Endothelial cell of umbilical vein (primary cell): ENCODE measurements at regions not wholly inside any gene's neighbourhood (a gene's known extent, or its start where the extent isn't known, plus 50 kb on each side); places are given as distances from the start of the nearest gene placed in this dataset.
A peak's percentile ranks its signal among the peaks of the same experiment; 100 is the strongest.
"Not testable (repeated sequence)": the region's sequence is repeated elsewhere in the genome, so short reads cannot be mapped to it uniquely, and the experiment has no call there.

ENCODE experiments used
- BruUV-seq: library from RNA; stranded (reverse); fragments of 400-500 nt; replicated peaks from 2 replicates; lab custom pipeline; 2021; lab: Mats Ljungman, UMichigan
- CTCF ChIA-PET: fragments of 300-600, 350-600 bp; sonication (Branson Sonifier 250); formaldehyde crosslinking; loops from one replicate; lab custom pipeline; 2021; ENCODE audit warnings: antibody characterized with exemption, inconsistent platforms; lab: Charles Lee
- POLR2A ChIA-PET: fragments of 300-600, 350-600 bp; sonication (Branson Sonifier 250); formaldehyde crosslinking; loops from one replicate; lab custom pipeline; 2021; ENCODE audit warnings: antibody characterized with exemption, inconsistent platforms; lab: Charles Lee
- DNase-seq: peaks from one replicate; pipeline ENCODE4 v3.0.0-alpha.2; 2011; ENCODE audit warnings: low read depth, low spot score
- FAIRE-seq: peaks from 2 replicates; lab custom pipeline; 2011; peaks lifted over from hg19 to GRCh38; lab: Jason Lieb, UNC
- H2AFZ ChIP-seq: 2 replicates; pipeline ENCODE4 v1.6.0; 2012; ENCODE audit warnings: low read depth, low read length, control low read depth, inconsistent platforms
- H3K27ac ChIP-seq: 2 replicates; pipeline ENCODE4 v1.5.1; 2011; ENCODE audit warnings: low read depth, mild to moderate bottlenecking, control low read depth, low read length, moderate library complexity; ENCODE audit not compliant: insufficient read depth
- H3K27me3 ChIP-seq, 2 experiments: 2 replicates each; pipeline versions ENCODE4 v1.6.0 to v1.6.1; 2011; ENCODE audit warnings: low read length in 2 of 2, mixed read lengths in 1 of 2; ENCODE audit not compliant: control insufficient read depth in 2 of 2, insufficient read depth in 2 of 2
- H3K36me3 ChIP-seq, 2 experiments: 2 replicates in 1 of 2; 3 replicates in 1 of 2; pipeline ENCODE4 v1.5.1; 2011; ENCODE audit warnings: low read length in 2 of 2, mild to moderate bottlenecking in 1 of 2, moderate library complexity in 1 of 2; ENCODE audit not compliant: control insufficient read depth in 2 of 2, insufficient read depth in 2 of 2; ENCODE audit errors: extremely low read depth in 1 of 2
- H3K4me1 ChIP-seq: 3 replicates; pipeline ENCODE4 v1.5.1; 2011; ENCODE audit warnings: mild to moderate bottlenecking, low read length; ENCODE audit not compliant: control insufficient read depth, insufficient read depth; ENCODE audit errors: extremely low read depth
- H3K4me2 ChIP-seq: 2 replicates; pipeline ENCODE4 v1.6.1; 2011; ENCODE audit warnings: low read length, control low read depth, mixed read lengths; ENCODE audit not compliant: insufficient read depth
- H3K4me3 ChIP-seq, 3 experiments: fragments of 200-600 bp in 1 of 3; sonication (generic), shearing (Covaris generic) in 1 of 3; replicated peaks in 1 of 3; 2 replicates each; pipeline ENCODE4 v1.5.1; 2011 to 2016; ENCODE audit warnings: control low read depth in 3 of 3, low read length in 3 of 3, mild to moderate bottlenecking in 2 of 3, inconsistent platforms in 1 of 3, low read depth in 1 of 3, moderate library complexity in 1 of 3; ENCODE audit not compliant: insufficient read depth in 1 of 3
- H3K79me2 ChIP-seq: 2 replicates; pipeline ENCODE4 v1.6.0; 2012; ENCODE audit warnings: low read length, inconsistent platforms; ENCODE audit not compliant: control insufficient read depth, insufficient read depth
- H3K9ac ChIP-seq: replicated peaks from 2 replicates; pipeline ENCODE3; 2011; ENCODE audit warnings: low read length, control low read depth; ENCODE audit not compliant: insufficient read depth; ENCODE audit errors: extremely low read depth
- H3K9me1 ChIP-seq: replicated peaks from 3 replicates; pipeline ENCODE4 v1.6.0; 2011; ENCODE audit warnings: mild to moderate bottlenecking, low read length; ENCODE audit not compliant: control insufficient read depth, insufficient read depth; ENCODE audit errors: extremely low read depth
- H3K9me3 ChIP-seq: replicated peaks from 2 replicates; pipeline ENCODE4 v1.5.1; 2012; ENCODE audit warnings: low read length, inconsistent platforms; ENCODE audit not compliant: control insufficient read depth, insufficient read depth
- H4K20me1 ChIP-seq: replicated peaks from 2 replicates; pipeline ENCODE3; 2011; ENCODE audit warnings: mild to moderate bottlenecking, low read length; ENCODE audit not compliant: control insufficient read depth, insufficient read depth; ENCODE audit errors: extremely low read depth
- EZH2 ChIP-seq: IDR thresholded peaks from 2 replicates; pipeline ENCODE4 v1.6.1; 2012; ENCODE audit warnings: borderline replicate concordance, low read depth, mild to moderate bottlenecking, moderate library complexity, low read length, inconsistent platforms; ENCODE audit not compliant: severe bottlenecking
- FOS ChIP-seq: IDR thresholded peaks from 2 replicates; pipeline ENCODE4 v1.6.1; 2011; ENCODE audit warnings: mild to moderate bottlenecking, low read length, moderate library complexity, borderline replicate concordance; ENCODE audit not compliant: insufficient read depth
- GATA2 ChIP-seq: IDR thresholded peaks from 2 replicates; pipeline ENCODE4 v1.7.0; 2011; ENCODE audit warnings: low read depth, mild to moderate bottlenecking, moderate library complexity, mixed read lengths, low read length; ENCODE audit not compliant: insufficient read length, insufficient read depth
- JUN ChIP-seq: IDR thresholded peaks from 2 replicates; pipeline ENCODE4 v1.6.1; 2011; ENCODE audit warnings: borderline replicate concordance, low read depth; ENCODE audit not compliant: insufficient read length, insufficient read depth
- MAX ChIP-seq: IDR thresholded peaks from 2 replicates; pipeline ENCODE4 v1.6.1; 2011; ENCODE audit not compliant: insufficient read depth, insufficient read length
- MYC ChIP-seq: IDR thresholded peaks from one replicate; pipeline ENCODE4 v1.6.1; 2011; ENCODE audit warnings: mild to moderate bottlenecking, low read depth, low read length
- POLR2A ChIP-seq: IDR thresholded peaks from 2 replicates; pipeline ENCODE4 v1.6.1; 2012; ENCODE audit warnings: low read depth, mild to moderate bottlenecking, control low read depth, low read length
- POLR2AphosphoS5 ChIP-seq: IDR thresholded peaks from 2 replicates; pipeline ENCODE4 v1.6.1; 2012; ENCODE audit warnings: low read depth, mild to moderate bottlenecking, control low read depth, low read length, moderate library complexity; ENCODE audit not compliant: insufficient read depth
- dilution Hi-C: fragments of 300-500 bp; cut with MboI; formaldehyde crosslinking; loops from one replicate; pipeline ENCODE4 v1.15.0; 2019; ENCODE audit warnings: low sequenced_read_pairs; ENCODE audit not compliant: extremely low pct_ligation_motif_present
- intact Hi-C: fragments of 100-400 bp; cut with micrococcal nuclease; formaldehyde crosslinking; loops from one replicate; pipeline ENCODE4 v1.10.0; 2022
- TF ChIP-seq, protein P1 (sequence below), 2 donors: IDR thresholded peaks; 1 replicate in 1 of 2; 2 replicates in 1 of 2; pipeline ENCODE4 v1.5.1; 2011; ENCODE audit warnings: low read length in 2 of 2, mild to moderate bottlenecking in 2 of 2, moderate library complexity in 2 of 2, control low read depth in 1 of 2, inconsistent platforms in 1 of 2, low read depth in 1 of 2; ENCODE audit not compliant: insufficient read depth in 1 of 2; ENCODE audit errors: extremely low read depth in 1 of 2

GRCh38 chr6:84837068-84837866 is 72.9 kb upstream of the TBX18 start:
- H3K9me1 ChIP-seq, H3K4me3 ChIP-seq, H3K36me3 ChIP-seq, H3K4me2 ChIP-seq, dilution Hi-C loops, FAIRE-seq, H3K27me3 ChIP-seq, H4K20me1 ChIP-seq, CTCF ChIA-PET, intact Hi-C loops, BruUV-seq, H3K27ac ChIP-seq, POLR2A ChIA-PET, H3K9me3 ChIP-seq, H3K9ac ChIP-seq, H3K79me2 ChIP-seq, H2AFZ ChIP-seq, H3K4me1 ChIP-seq, DNase-seq: not testable (repeated sequence)

DNA sequence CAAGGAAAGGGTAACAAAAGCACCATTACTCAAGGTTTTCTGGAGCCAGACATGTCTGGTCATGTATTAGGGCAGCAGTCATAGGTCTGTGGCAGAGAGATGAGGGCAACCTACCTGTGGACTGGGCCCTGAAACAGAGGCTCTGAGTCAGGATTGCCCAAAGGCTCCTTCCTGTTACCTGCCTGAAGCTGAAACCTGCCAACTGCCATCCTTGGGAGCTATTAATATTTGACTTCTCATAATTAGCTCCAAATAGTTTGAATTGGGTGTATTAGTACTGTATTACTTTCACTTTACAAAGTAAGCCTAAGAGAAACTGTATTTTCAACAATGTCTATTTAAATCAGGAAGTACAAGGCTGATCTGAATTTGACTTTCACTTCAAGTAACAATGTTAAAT is 72.0 kb upstream of the TBX18 start:
- H4K20me1 ChIP-seq: no peaks in the 10 kb centered on the region
- no peak overlapping the region for H3K9ac ChIP-seq
- DNase-seq (no peak), FAIRE-seq (no peak)
- TF ChIP-seq MYC: no peak
- TF ChIP-seq, protein P1, sequence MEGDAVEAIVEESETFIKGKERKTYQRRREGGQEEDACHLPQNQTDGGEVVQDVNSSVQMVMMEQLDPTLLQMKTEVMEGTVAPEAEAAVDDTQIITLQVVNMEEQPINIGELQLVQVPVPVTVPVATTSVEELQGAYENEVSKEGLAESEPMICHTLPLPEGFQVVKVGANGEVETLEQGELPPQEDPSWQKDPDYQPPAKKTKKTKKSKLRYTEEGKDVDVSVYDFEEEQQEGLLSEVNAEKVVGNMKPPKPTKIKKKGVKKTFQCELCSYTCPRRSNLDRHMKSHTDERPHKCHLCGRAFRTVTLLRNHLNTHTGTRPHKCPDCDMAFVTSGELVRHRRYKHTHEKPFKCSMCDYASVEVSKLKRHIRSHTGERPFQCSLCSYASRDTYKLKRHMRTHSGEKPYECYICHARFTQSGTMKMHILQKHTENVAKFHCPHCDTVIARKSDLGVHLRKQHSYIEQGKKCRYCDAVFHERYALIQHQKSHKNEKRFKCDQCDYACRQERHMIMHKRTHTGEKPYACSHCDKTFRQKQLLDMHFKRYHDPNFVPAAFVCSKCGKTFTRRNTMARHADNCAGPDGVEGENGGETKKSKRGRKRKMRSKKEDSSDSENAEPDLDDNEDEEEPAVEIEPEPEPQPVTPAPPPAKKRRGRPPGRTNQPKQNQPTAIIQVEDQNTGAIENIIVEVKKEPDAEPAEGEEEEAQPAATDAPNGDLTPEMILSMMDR (IDR thresholded peaks at IDR 0.05; ENCODE audit: extremely low read depth in 1 of 2, insufficient read depth in 1 of 2, low read depth in 1 of 2, low read length in 2 of 2): no peak
- no peak for TF ChIP-seq MAX
- no peak for TF ChIP-seq FOS
- TF ChIP-seq EZH2: no peak
- no peak for TF ChIP-seq GATA2
- TF ChIP-seq POLR2A: no peak
- no peak for TF ChIP-seq JUN
- no peak for TF ChIP-seq POLR2AphosphoS5
- BruUV-seq: no TSS peak
- intact Hi-C loops: no loop called here
- ChIA-PET CTCF (no interaction called here), POLR2A (no interaction called here)
- H3K9me1 ChIP-seq: no peaks in the 10 kb centered on the region
- no peak overlapping the region for H3K4me3 ChIP-seq
- peak overlapping the region; percentile 44 for H2AFZ ChIP-seq
- no peak overlapping the region for H3K27ac ChIP-seq
- H3K9me3 ChIP-seq: no peaks in the 10 kb centered on the region
- H3K4me2 ChIP-seq: no peak overlapping the region
- no peaks in the 10 kb centered on the region for H3K4me1 ChIP-seq
- H3K79me2 ChIP-seq: no peaks in the 10 kb centered on the region
- no peaks in the 10 kb centered on the region for H3K36me3 ChIP-seq
- peaks cover 2 to 7% of the 10 kb centered on the region in 2 experiments for H3K27me3 ChIP-seq
- dilution Hi-C loops: no loop called here
